SK-N-SH (cell line): ENCODE measurements at regions not wholly inside any gene's neighbourhood (a gene's known extent, or its start where the extent isn't known, plus 50 kb on each side); places are given as distances from the start of the nearest gene placed in this dataset.

Experiments
- CTCF ChIP-seq: fragments of 200-600 bp; sonication (generic); IDR thresholded peaks from 2 replicates; pipeline ENCODE4 v1.6.1; 2017; ENCODE audit warnings: antibody characterized with exemption, mild to moderate bottlenecking, moderate library complexity
- MAX ChIP-seq: IDR thresholded peaks from 2 replicates; pipeline ENCODE4 v1.4.0; 2012; ENCODE audit warnings: low read depth
- MEF2A ChIP-seq: IDR thresholded peaks from 2 replicates; pipeline ENCODE4 v1.4.0; 2012; ENCODE audit warnings: low read depth, borderline replicate concordance
- SMC3 ChIP-seq: IDR thresholded peaks from 2 replicates; pipeline ENCODE4 v1.6.1; 2012; ENCODE audit warnings: low read depth, low read length, improper control_type of control experiment

GRCh38 chr9:117821954-117822353, 117.8 kb downstream of the TLR4 start:
- no peak for TF ChIP-seq MAX
- TF ChIP-seq MEF2A = no peak
- no peak for TF ChIP-seq SMC3
- TF ChIP-seq CTCF = no peak
